Vagina (tissue), 2 donors: ENCODE measurements at regions not wholly inside any gene's neighbourhood (a gene's known extent, or its start where the extent isn't known, plus 50 kb on each side); places are given as distances from the start of the nearest gene placed in this dataset.

Experiments used
- POLR2A ChIP-seq, 2 donors: fragments of 450-650 bp; IDR thresholded peaks; one replicate each; pipeline ENCODE4 v1.6.1; 2017; ENCODE audit warnings: antibody characterized with exemption in 2 of 2, mild to moderate bottlenecking in 2 of 2, moderate library complexity in 2 of 2
- TF ChIP-seq, protein P1 (sequence below), 3 experiments: fragments of 450-650 bp in 2 of 3; fragments of 200-600 bp in 1 of 3; sonication (generic) in 1 of 3; IDR thresholded peaks; one replicate each; pipeline ENCODE4 v1.5.1; 2017 to 2019; ENCODE audit warnings: antibody characterized with exemption in 3 of 3, mild to moderate bottlenecking in 2 of 3, moderate library complexity in 2 of 3

DNA sequence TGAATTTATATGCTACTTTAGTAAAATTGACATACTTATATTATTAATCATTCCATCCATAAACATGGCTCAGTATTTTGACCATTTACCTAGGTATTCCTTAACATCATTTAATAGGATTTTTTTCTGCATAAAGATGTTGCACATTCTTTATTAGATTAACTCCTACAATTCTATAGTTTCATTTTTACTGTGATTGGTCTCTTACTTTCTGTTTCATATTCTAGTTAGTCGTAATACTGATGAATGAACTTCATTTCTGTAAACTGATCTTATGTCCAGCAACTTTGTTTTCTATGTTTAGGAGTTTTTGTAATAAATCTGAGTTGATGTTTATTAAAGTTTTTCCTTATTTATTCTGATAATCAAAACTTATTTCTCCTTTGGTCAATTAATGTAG, 278.2 kb upstream of the CXXC4 start:
- TF ChIP-seq, protein P1, sequence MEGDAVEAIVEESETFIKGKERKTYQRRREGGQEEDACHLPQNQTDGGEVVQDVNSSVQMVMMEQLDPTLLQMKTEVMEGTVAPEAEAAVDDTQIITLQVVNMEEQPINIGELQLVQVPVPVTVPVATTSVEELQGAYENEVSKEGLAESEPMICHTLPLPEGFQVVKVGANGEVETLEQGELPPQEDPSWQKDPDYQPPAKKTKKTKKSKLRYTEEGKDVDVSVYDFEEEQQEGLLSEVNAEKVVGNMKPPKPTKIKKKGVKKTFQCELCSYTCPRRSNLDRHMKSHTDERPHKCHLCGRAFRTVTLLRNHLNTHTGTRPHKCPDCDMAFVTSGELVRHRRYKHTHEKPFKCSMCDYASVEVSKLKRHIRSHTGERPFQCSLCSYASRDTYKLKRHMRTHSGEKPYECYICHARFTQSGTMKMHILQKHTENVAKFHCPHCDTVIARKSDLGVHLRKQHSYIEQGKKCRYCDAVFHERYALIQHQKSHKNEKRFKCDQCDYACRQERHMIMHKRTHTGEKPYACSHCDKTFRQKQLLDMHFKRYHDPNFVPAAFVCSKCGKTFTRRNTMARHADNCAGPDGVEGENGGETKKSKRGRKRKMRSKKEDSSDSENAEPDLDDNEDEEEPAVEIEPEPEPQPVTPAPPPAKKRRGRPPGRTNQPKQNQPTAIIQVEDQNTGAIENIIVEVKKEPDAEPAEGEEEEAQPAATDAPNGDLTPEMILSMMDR (IDR thresholded peaks at IDR 0.05), result no peak
- no peak for TF ChIP-seq POLR2A (IDR thresholded peaks at IDR 0.05)
